ELR (cell line): ENCODE measurements at regions not wholly inside any gene's neighbourhood (a gene's known extent, or its start where the extent isn't known, plus 50 kb on each side); places are given as distances from the start of the nearest gene placed in this dataset.

Source experiments
- DNase-seq: peaks from one replicate; pipeline ENCODE4 v3.0.0-alpha.2; 2015; ENCODE audit warnings: low read depth

DNA sequence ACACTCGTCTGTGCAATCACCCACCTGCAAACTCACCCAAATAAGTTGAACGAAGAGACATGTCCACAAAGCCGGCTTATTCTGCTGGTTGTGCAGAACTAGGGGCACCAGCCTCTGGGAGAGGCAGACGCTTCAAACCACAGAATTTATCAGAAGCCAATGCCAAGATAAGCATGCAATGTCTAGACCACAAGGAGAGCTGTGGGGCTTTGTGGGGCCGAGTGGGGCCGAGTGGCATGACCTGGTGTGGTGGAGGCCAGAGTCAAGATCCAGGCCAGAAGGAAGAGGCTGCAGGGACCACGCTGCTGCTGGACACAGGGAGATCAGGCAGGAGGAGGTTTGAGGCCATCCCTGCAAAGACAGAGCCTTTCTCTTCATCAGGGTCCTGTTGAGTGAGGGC lies 259.0 kb downstream of the IRX2 start:
- DNase-seq = no peak

DNA sequence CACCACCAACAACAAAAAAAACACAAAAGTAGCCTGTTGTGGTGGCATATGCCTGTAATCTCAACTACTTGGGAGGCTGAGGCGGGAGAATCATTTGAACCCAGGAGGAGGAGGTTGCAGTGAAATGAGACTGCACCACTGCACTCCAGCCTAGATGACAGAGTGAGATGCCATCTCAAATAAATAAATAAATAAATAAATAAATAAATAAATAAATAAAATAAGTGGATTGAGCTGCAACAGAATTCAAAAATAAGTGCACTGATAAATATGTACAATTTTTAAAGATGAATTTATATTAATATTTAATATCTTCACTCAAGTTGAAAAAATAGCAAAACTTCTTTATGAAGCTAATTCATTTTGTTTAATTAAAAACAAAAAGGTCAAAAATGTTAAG lies 259.6 kb downstream of the IRX2 start:
- no peak for DNase-seq

DNA sequence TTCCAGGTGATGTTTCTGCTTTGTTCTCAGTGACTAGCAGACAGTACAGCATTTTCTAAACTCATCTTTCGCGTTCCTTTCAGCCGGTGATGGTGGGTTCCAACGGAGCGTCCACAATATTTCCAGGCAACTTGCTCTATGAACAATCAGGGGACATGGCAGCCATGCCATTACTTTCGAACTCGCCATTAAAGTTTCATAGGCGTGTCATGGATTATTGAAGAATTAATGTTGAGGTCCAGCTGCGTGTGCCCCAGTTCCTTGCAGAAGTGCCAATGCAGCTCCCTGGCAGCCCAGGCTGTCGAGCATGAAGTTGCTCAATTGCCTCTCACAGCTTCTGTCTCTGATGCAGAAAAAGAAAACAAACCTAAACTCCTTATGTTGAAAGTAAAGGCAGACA lies 262.2 kb downstream of the IRX2 start:
- DNase-seq = no peak

DNA sequence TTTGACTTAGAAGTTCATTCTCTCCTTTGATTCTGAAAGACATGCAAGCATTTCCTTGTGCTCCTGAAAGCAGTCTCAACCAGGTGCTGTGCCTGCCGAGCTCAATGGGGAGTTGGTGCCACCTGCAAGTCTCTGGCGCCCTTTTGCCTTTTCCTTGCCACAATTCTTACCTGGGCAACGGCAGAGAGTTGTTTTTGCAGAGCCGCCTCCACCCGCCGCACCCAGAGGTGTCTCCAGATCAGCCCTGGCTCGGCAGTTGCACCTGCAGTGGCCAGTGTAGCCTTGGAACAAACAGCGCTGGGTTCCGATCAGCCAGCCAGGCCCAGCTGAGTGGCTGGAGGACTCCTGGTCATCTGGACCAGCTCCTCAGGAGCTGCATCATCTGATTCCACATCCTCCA lies 262.9 kb downstream of the IRX2 start:
- no peak for DNase-seq

DNA sequence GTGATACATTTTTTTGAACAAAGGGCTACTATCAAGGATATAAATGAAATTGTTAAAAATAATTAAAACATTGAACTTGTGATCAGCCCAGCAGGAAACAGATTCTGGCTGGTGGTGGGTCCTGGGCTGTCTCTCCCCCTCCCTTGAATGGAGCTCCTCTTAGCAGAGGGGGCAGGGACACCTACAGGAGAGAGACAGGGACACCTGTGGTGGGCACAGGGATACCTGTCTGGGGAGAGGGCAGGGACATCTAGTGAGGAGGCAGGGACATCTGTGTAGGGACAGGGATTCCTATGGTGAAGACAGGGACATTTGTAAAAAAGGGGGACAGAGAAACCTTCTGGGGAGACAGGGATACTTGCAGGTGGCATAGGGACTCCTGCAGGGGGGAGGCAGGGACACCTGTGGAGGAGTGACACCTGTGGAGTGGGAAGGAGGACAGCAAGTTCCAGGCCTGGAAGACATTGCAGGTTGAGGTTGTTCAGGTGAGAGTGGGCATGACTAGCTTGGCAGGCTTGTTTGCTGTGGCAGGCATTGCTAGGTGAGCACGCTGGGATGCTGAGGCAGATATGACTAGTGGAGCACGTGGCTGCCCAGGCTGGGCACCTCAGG lies 264.2 kb downstream of the IRX2 start:
- DNase-seq = no peak

DNA sequence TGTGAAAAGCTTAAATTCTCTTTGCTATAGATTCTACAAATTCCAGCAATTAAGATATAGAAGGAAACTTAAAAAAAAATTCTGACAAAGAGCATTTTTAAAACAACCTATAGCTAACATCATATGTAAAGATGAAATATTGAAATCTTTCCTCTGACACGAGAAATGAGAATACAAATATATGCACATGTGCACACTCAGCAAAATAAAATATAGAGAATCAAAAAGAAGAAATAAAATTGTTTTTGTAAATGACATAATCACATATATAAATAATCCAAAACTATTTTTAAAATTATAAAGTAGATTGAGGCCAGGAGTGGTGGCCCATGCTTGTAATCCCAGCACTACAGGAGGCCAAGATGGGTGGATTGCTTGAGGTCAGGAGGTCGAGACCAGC lies 265.1 kb downstream of the IRX2 start:
- no peak for DNase-seq

DNA sequence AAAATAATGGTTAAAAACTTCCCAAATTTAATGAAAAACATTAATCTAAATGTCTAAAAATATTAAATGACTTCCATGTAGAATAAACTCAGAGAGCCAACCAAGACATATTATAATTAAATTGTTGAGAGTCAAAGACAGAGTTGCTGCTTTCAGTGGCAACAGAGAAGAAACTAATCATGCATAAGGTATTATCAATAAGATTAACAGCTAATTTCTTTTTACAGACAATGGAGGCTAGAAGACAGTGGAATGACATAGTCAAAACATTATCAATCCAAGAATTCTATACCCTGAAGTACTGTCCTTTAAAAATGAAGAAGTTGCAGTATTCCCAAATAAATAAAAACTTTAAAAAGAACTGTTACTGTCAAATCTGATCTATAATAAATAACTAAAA lies 268.7 kb downstream of the IRX2 start:
- DNase-seq = no peak

DNA sequence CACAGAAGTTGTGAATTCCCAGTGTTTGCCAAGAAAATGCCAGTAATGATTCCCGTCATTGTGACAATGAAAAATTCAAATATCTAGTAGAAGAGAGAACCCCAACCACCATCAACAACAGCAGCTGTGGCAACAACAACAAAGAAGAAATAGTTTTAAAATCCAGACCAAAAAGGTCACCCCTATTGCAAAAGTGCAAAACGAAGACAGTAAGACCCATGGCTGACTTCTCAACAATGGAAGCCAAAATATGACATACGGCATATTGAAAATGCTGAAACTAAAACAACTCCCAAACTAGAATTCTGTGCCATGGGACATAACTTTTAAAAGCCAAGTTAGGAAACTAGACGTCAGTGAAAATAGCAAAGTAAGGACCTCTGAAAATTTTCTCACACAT lies 270.6 kb downstream of the IRX2 start:
- no peak for DNase-seq

DNA sequence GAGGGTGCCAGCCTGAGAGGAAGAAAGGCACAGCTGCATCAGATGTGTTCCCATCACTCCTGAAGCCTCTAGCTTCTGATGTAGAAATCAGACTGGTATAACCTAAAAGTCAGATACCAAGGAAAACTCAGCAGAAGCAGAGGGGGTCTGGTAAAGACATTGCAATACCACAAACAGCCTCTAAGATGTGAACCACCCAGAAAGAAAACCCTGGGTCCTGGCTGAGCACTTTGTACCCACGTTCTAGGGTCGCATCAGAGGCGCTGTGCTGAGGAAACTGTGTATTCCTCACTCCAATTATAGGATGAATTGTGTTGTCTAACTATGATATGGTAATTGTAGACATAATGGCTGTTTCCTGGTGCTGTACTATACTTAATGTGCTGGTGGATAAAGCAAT lies 275.6 kb downstream of the IRX2 start:
- DNase-seq = no peak

DNA sequence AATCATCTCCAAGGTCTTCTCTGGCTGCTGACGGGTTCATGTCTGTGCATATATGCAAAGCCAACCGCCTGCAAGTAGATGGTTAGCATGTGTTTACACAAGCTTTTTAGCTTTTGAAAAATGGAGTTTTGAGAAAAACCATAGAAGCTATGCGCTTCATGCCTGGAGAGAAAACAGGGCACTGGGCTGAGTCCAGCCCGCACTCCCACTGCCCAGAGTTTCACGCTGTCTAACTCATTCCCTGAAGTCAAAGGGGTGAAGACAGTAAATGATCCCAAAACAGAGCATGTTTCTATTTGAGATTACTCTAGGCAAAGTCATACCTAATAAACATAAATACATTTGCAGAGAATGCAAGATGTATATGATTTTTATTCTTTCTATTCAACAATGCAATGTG lies 278.8 kb downstream of the IRX2 start:
- DNase-seq = no peak

DNA sequence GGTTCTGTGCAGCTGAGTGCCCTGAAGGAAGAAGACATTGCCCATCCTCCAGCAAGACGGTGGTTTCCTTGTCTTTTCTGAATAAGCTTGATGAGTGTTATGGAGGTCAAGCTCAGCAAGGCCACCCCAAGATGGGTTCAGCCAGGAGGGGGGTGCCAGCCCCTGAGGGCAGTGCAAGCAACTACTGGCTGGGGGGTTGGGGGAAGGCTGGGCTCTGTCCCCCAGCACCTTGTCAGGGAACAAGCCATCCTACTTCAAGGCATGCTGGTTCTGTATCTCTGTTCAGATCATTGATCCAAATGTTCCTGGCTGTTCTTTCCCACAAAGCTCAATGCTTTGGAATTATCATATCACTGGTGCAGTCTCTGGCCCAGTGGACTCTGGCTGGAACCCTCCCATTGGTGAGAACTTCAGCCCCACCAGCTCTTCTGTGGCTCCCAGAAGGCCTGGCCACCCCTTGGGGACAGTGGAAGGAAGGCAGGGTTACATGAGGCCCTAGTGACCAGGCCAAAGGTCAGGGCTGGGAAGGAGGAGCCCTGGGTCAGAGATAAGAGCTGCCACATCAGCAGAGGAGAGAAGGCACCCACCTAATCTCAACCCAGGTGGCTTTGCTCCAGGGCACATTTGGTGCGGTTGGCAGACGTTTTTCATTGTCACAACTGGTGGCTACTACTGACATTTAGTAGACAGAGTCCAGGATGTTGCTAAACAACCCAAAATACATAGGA lies 280.2 kb downstream of the IRX2 start:
- DNase-seq = no peak

DNA sequence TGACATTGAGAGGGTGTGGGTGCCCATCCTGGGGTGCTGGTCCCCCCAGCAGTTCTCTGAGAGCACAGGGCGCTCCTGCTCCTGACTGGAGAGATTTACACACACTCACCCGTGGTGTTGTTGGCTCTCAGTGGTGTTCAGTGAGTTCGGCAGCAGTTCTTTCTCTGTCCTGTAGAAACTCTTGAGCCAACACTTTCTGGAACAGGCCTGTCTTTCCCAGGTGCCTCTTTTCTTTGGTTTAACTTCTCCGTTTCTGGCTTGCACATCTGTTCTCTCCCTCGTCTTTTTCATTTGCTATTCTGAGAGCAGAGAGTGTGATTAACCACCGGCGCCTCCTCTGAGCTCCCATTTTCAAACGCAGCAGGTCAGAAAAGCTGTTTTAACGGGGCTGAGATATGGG lies 284.5 kb downstream of the IRX2 start:
- DNase-seq = no peak

DNA sequence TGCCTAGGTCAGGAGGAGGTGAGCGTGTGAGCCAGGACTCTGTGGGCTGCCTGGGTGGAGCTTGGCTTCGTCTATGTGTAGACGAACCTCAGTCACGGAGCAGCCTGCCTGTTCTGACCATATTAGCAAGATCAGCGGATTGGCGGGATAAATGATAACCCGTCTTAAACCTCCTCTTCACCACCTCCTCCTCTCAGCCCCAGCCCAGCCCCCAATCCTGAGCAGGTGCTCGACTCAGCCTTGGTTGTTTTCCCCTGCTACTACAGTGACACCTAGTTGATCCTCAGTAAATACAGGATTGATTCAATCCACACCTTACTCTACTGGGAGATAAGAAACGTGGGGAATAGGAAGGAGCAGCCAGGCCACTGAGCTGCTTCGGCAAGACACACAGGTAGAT lies 286.1 kb downstream of the IRX2 start:
- no peak for DNase-seq

DNA sequence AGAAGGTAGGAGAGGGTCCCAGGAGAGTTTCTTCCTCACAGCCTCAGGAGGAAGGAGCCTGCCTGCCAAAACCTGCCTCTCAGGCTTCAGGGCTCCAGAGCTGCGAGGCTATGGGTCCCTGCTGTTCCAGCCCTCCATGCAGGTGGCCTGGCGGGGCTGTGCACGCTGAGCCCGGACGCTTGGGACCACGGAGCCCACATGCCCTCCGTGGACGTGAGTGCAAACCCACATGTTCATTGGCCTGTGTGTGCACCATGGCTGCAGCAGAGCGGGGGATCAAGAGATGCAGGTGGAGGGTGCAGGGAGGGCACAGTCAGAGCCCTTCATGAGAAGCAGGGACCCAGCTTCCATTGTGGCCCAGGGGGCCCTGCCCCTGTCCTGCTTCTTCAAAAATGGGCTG lies 287.3 kb downstream of the IRX2 start:
- no peak for DNase-seq

DNA sequence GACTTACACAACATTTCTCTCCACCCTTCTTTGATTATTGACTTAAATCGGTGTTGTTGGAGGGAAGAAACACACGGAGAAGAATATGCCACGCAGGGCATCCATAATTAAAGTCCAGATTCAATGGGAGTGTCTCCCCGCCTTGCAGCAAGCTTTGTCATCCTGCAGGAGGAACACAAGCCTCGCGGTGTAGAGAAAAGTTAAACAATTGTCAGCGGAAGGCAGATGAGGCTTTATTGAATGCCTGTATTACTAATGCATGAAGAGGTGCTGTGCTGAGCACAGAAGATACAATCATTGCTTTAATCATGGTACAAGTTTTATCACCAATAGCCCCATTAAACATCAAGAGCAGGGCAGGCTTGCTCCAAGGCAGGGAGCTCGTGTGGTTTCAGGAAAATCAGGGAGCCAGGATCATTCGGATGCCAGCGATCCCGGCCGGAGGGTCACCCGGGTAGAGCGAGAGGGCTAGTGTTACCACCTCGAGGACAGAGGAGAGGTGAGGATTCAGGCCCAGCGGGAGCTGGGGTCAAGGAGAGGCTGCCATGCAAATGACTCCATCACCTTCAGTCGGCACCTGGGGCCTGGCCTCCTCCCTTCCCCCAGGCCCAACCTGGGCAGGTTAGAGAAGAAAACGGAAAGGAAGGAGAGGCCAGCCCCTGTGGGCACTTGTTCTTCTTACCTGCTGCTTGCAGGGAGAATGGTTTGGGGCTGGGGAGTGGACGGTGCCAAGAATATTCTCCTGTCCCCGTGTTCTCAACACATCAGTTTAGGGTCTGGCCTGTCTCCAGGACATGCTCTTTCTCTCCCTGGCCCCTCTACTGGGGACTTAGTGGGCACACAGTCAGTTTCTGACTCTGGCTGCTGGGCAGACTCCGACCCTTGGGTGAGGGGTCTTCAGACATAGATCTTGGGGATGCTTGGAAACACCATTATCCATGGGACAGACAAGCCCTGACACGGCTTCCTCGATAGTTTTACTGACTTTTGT lies 289.5 kb downstream of the IRX2 start:
- DNase-seq = no peak

DNA sequence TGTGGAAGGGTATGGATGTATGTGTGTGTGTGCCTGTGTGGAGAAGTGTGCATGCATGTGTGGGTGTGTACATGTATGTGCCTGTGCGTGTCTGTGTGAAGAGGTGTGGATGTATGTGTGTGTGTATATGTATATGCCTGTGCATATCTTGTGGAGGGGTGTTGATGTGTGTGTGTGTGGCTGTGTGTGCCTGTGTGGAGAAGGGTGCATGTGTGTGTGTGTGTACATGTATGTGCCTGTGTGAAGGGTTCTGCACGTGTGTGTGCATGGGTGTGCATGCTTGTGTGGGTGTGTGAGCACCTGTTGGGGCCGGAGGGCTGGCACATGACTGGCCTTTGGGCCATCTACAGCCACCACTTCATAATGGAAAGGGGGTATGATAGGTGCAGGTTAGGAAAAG lies 291.4 kb downstream of the IRX2 start:
- DNase-seq = no peak

DNA sequence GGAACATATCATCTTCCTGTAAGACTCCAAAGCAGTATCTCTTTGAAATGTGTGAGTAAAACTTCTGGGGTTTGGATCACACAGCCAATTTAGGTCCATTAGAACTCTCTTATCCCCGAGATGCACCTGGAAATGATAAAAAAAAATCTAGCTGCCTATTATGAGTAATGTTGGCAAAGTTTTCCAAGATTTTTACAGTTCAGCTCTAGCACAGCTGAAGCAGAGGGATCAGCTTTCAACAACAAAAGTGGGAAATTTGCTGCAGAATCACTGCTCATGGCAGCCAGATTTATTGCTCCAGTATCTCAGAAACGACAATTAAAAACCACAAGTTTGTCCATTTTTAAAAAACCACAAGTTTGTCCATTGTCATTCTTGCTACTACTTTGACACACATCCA lies 292.2 kb downstream of the IRX2 start:
- DNase-seq = no peak

DNA sequence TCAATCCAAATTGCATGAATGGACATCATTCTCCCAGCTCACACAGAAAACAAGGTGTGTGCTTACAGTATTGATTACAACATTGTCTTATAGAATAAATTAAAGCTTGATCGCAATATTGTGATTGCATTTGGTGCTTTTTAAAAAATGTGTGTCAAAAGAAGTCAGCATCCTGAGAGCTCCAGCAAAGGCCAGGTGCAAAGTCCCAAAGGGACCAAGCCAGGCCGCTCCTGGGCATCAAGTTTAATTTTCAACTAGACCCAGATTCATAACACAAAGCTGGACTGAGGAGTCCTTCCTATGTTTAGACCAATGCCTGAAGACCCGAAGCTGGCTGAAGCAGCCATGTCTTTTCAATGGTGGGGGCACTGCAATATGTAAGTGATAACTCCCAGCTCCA lies 295.6 kb downstream of the IRX2 start:
- no peak for DNase-seq

DNA sequence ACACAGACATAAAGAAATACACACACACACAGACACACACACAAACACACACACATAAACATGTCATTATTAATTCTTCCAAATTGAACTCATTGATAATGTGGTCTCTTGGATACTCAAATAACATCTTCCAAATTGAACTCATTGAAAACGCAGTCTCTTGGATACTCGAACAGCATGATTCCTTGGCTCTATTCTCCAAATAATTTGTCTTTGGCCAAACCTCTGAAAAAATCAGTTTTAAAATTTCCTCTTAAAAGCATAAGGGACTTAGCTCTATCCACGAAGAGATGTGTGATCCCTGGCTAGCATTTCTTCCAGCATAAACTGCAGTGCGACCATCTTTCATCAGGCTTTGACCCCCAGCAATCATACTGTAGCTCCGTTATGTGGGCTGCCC lies 296.6 kb downstream of the IRX2 start:
- DNase-seq = no peak

DNA sequence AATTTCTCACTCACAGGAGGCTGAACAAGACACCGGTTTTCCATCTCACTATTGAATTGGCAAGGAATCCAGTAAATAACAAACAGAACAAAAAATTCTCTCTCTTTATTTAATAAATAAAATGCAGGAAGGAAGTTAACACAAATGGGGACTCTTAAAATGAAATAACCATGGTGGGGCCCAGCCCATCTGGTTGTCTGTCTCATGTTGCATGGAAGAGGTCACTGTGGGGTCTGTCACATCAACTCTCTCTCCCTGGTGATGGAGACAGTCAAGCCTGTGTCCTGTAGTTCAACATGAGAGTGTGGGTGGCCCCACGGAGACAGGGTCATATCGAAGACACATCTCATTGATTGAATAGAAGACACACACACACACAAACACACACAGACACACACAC lies 297.7 kb downstream of the IRX2 start:
- no peak for DNase-seq

DNA sequence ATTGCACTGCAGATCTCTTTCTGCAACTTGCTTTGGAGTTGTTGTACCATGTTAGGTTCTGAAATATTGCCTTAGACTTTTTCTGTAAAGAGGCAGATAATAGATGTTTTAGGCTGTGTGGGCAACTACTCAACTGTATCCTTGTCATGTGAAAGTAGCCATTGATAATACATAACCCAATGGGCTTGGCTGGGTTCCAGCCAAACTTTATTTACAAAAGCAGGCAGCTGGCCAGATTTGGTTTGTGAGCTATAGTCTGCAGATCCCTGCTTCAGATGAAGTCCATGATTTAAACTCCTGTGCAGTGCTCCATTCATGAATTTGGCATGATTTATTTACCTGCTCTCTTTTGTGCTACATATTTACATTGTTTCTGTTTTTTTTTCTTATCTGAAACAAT lies 300.4 kb downstream of the IRX2 start:
- DNase-seq = no peak

DNA sequence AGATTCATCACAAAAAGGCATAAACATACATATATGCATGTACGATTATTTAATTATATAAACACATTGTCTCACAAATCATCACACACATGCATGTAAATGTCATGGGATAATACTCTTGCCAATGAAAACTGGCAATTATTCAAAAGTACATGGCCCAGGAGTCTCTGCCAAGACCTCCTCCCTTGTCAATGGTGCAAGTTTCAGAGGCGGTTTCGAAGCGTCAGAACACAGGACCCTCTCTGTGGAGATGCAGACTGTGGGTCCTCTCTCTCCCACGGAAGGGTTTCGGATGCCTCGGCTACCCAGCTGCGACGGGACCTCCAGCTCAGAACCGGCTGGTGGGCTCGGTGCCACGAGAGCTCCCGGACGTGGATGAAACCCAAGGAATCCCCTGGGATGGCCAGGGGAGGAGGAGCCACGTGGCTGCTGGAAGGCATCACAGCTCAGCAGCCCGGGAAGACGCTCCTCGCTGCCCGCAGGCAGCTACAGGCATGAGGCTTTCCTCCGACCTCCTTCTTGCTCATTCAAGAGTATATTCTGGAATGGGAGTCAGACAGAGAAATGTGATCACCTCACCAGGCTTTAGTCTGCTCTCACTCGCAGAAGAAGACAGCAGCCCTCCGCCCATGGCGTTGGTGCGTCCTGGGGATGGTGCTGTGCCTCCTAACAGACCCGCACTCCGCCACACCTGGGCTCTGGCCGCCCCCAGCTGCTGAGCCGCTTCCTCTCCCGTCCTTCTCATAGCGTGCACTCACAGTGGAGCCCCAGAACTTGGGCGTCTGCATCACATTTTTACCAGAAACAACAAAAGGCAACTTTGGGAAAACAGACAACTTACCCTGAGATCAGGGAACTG lies 308.8 kb downstream of the IRX2 start:
- DNase-seq = no peak
